LNCAP (cell line): ENCODE measurements at regions not wholly inside any gene's neighbourhood (a gene's known extent, or its start where the extent isn't known, plus 50 kb on each side); places are given as distances from the start of the nearest gene placed in this dataset.

Experiments
- TF ChIP-seq, protein P1 (sequence below): fragments of 450-650 bp; IDR thresholded peaks from 2 replicates; pipeline ENCODE4 v1.5.1; 2017; ENCODE audit warnings: mild to moderate bottlenecking

DNA sequence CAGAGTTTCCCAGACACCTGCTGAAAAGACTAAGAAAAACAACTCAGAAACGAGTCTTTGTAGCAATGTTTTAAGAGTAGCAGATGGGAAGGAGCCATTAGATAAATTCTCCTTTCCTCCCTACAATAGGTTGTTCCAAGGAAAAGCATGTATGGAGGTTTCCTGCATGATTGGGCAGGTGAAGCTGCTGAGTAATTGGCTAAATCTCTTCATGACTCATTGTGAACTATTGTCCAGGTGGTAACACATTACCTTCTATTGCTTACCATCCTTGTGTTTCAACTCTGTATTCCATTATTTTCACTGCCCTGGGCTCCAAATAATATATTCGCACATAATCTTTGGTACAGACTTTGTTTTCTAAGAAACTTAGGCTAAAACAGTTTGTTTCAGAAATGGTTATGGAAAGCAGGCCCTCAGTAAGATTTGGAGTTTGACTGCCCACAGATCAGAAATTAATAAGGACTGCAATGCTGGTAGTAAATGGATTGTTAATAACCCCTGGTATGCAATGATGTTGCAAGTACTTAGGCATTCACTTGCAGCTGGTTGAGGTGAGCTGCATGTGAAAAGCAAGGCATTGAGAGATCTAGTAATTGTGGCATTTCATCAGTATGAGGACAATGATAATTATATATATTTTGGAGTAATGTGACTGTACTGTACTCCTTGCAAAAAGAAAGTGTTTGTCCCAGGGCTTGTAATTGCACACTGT lies 281.4 kb upstream of the VLDLR start:
- TF ChIP-seq, protein P1, sequence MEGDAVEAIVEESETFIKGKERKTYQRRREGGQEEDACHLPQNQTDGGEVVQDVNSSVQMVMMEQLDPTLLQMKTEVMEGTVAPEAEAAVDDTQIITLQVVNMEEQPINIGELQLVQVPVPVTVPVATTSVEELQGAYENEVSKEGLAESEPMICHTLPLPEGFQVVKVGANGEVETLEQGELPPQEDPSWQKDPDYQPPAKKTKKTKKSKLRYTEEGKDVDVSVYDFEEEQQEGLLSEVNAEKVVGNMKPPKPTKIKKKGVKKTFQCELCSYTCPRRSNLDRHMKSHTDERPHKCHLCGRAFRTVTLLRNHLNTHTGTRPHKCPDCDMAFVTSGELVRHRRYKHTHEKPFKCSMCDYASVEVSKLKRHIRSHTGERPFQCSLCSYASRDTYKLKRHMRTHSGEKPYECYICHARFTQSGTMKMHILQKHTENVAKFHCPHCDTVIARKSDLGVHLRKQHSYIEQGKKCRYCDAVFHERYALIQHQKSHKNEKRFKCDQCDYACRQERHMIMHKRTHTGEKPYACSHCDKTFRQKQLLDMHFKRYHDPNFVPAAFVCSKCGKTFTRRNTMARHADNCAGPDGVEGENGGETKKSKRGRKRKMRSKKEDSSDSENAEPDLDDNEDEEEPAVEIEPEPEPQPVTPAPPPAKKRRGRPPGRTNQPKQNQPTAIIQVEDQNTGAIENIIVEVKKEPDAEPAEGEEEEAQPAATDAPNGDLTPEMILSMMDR = no peak

DNA sequence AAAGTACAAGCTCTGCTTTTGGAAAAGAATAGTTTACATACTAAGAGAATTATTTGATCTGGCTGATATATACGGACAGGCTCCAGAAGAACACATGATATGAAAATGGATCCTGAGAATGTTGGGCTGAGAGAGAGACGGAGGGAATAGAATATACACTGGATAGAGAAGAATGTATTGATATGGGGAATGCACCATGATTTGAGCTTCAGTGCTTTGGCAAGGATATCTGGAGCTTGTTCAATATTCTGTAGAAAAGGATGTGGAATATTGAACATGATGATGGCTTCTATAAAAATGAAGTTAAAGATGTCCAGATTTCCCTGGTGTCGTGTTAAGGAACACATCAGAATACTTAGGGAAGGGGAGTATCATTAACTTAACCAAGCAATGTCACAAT lies 280.5 kb upstream of the VLDLR start:
- TF ChIP-seq, protein P1 = no peak

DNA sequence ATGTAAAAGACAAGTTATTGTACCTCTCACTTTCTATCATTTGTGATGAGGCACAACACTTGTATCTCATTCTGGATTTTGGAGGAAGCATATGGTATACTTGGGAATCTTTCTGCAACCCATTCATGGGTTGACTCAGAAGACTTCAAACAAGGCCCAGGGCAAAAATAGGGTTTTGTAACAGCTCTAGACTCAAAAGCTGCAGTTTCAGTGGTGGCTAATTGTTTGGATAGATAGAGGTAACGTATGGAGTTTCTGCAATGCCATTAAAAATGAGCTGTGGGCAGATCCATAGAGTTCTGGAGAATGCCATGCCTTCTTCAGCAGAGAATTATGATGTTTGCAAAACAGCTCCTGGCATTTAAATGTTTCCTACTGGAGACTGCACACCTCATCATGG lies 279.6 kb upstream of the VLDLR start:
- TF ChIP-seq, protein P1 = no peak

DNA sequence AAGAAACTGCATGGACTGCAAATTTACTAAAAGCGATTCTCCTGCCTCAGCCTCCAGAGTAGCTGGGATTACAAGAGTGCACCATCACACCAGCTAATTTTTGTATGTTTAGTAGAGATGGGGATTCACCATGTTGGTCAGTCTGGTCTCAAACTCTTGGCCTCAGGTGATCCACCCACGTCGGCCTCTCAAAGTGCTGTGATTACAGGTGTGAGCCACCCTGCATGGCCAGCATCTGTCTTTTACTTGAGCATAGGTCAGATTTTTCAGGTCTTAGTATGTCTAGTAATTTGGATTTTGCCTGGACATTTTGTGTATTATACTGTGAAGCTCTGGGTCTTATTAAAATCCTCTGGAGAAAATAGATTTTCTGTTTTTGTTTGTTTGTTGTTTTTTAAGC lies 277.8 kb upstream of the VLDLR start:
- TF ChIP-seq, protein P1 = no peak

DNA sequence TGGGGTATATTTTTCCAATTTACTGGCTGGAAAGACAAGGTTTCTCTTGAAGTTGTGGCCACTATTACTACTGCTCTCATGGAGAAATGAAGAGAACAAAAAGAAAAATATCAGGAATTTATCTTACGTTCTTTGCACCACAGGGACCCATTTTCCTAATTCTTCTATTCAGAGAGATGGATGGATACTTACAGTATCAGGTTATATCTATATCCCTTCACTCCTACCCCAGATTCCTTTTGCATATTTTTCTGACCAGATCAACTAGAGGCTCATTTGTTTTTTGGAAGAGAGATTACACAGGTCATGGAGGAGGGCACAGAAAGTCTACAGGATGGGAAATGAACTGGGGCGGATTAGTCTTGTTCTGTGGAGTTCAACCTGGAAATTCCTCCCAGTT lies 277.2 kb upstream of the VLDLR start:
- TF ChIP-seq, protein P1 = no peak

DNA sequence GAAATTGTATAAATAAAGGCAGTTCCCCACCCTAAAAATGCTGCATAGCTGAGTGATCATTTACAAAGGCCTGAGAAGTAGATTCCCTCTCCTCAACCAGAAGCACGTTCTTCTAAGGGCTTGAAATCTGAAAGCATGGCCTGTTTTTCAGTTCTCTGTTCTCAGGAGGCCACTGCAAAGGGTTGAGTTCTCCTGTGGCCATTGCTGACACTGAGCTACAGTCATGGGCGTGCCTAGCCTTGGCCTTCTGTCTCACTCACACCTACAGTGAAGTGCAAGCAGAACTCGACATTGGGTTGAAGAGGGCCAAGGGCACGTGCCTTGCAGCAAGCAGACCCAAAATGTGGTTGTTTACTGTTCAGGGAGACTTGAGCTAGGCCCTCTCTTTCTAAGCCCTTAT lies 276.6 kb upstream of the VLDLR start:
- TF ChIP-seq, protein P1 = no peak

DNA sequence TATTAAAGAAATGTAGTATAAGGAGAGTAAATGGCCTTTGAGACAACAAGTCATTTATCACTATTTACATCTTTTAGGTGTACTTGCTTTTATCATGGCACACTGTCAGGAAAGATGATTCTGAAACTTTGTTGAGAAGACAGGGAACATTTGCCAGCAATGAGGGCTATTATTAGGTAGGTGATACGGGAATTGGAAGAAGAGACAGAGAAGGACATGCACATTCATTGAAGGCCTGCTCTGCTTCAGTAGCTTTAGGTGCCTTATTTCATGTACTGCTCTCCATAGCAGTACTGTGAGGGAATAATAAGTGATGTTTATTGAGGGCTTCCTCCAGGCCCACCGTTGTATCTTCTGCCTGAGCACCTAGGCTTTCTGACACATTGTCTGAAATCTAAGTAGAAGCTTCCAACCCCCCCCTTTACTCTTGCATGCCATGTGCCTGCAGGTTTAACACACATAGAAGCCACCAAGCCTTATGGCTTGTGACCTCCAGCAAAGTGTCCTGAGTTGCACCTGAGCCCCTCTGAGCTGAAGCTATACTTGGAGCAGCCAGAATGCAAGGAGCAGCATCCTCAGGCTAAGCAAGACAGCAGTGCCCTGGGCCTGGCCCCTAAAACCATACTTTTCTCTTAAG lies 275.2 kb upstream of the VLDLR start:
- TF ChIP-seq, protein P1 = no peak
